HUES6 (cell line): ENCODE measurements at regions not wholly inside any gene's neighbourhood (a gene's known extent, or its start where the extent isn't known, plus 50 kb on each side); places are given as distances from the start of the nearest gene placed in this dataset.

Experiments used
- H3K27ac ChIP-seq: 2 replicates; pipeline ENCODE4 v1.7.0; 2013; ENCODE audit warnings: low read depth, mild to moderate bottlenecking, low read length, inconsistent platforms
- H3K27me3 ChIP-seq: 2 replicates; pipeline ENCODE4 v1.6.1; 2013; ENCODE audit warnings: low read length; ENCODE audit not compliant: control insufficient read depth, insufficient read depth
- H3K36me3 ChIP-seq: 2 replicates; pipeline ENCODE4 v1.6.1; 2013; ENCODE audit warnings: low read length; ENCODE audit not compliant: control insufficient read depth, insufficient read depth
- H3K4me1 ChIP-seq: 2 replicates; pipeline ENCODE4 v1.6.1; 2013; ENCODE audit warnings: low read length; ENCODE audit not compliant: control insufficient read depth, insufficient read depth
- H3K4me3 ChIP-seq: 2 replicates; pipeline ENCODE4 v1.5.1; 2013; ENCODE audit warnings: low read depth, low read length
- H3K9ac ChIP-seq: one replicate; pipeline ENCODE4 v1.6.1; 2013; ENCODE audit warnings: mild to moderate bottlenecking, low read length
- H3K9me3 ChIP-seq: 2 replicates; pipeline ENCODE4 v1.6.1; 2013; ENCODE audit warnings: low read depth, low read length; ENCODE audit not compliant: control insufficient read depth, insufficient read depth

DNA sequence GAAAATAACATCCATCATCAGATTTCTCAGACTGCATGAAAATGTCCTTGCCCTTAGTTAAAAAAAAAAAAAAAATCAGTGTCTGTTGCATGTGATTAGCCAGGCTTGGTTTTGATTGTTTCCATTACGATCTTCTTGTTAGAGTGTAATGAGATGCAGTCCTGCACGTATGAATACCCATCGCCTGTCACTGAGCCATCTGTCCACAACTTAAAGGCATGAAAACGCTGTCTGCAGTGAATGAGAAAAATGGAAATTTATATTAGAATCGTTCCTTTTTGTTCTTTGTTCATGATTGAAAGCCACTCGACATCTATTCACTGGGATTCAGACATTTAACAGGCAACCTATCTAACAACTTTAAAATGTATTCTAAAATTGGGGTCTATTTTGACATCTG lies 521.7 kb upstream of the SPHKAP start:
- Histone ChIP-seq H3K4me3 (no peak overlapping the region), H3K9me3 (no peaks in the 10 kb centered on the region), H3K27me3 (no peaks in the 10 kb centered on the region), H3K4me1 (no peaks in the 10 kb centered on the region), H3K27ac (no peak overlapping the region), H3K36me3 (no peaks in the 10 kb centered on the region), H3K9ac (no peak overlapping the region)

DNA sequence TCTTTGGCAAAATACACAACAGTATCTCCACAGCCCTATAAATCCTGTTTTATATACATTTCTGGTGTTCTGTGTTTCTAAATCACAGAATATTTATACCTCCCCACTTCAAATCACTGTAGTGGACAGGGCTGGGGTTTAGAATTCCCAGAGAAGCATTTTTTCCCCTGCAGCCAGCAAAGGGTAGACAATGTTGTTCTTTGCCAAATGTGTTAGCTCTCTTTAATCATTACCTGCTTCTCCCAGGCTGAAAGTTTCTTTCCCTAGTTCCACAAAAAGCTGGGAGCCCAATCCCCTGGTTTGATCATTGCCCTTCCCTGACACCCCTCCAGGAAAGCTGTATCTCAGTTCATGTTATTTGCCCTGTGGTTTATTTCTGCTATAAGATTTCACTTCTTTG lies 520.0 kb upstream of the SPHKAP start:
- Histone ChIP-seq H3K27ac (no peak overlapping the region), H3K36me3 (no peaks in the 10 kb centered on the region), H3K4me3 (no peak overlapping the region), H3K9me3 (no peaks in the 10 kb centered on the region), H3K9ac (no peak overlapping the region), H3K4me1 (no peaks in the 10 kb centered on the region), H3K27me3 (no peaks in the 10 kb centered on the region)

DNA sequence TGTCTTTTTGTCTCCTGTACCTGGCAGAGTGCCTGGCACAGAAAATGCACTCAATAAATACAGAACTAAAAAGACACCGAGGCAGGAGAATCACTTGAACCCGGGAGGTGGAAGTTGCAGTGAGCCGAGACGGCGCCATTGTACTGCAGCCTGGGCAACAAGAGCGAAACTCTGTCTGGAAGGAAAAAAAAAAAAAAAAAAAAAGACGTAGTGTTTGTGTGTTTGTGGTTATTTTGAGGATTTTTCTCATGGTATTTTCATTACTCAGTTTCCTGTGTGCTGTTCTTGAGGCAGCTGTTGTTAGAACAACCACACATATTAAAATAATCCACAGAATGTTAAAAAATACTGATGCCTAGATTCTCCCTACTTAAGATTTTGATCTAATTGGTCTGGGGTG lies 519.2 kb upstream of the SPHKAP start:
- no peak overlapping the region for H3K9ac ChIP-seq
- no peaks in the 10 kb centered on the region for H3K36me3 ChIP-seq
- no peak overlapping the region for H3K27ac ChIP-seq
- no peak overlapping the region for H3K4me3 ChIP-seq
- H3K9me3 ChIP-seq = no peaks in the 10 kb centered on the region
- H3K27me3 ChIP-seq = no peaks in the 10 kb centered on the region
- no peaks in the 10 kb centered on the region for H3K4me1 ChIP-seq

DNA sequence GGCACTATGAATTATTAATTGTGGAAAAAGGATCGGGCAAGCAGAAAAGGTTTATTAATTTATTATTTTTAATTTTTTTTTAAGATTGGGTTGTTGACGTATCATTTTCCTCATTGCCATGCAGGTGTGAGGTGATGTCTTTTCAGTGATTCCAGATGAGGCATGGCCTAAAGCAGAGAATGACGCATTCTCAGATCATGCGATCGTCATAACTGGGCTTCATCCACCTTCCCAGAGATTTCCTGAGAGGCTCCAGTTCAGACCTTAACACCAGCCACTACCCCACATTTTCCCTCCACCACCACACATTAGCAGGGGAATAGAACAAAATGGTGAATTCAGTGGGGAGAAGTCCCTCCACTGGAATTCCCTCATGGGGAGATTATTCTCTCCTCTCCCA lies 518.4 kb upstream of the SPHKAP start:
- Histone ChIP-seq H3K4me1 (no peaks in the 10 kb centered on the region), H3K36me3 (no peaks in the 10 kb centered on the region), H3K4me3 (no peak overlapping the region), H3K27me3 (no peaks in the 10 kb centered on the region), H3K27ac (no peak overlapping the region), H3K9me3 (no peaks in the 10 kb centered on the region), H3K9ac (no peak overlapping the region)

DNA sequence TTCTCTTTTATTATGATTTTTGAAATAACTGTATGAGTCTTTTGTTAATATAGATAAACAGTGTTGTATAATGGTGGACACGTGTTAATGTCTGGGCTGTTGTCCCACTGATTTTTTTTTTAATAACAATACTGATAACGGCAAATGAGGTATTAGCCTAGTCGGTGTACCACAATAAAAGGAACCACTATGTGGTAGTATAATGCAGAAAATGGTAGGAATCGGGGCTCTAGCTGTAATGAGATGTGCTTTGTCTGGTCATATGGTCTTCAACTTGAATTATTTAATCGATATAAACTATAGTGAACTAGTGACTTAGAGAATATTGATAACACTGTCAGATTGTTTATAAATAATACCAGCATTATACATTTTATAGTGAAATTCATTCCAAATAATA lies 517.9 kb upstream of the SPHKAP start:
- Histone ChIP-seq H3K27me3 (no peaks in the 10 kb centered on the region), H3K27ac (no peak overlapping the region), H3K4me1 (no peaks in the 10 kb centered on the region), H3K4me3 (no peak overlapping the region), H3K36me3 (no peaks in the 10 kb centered on the region), H3K9ac (no peak overlapping the region), H3K9me3 (no peaks in the 10 kb centered on the region)

DNA sequence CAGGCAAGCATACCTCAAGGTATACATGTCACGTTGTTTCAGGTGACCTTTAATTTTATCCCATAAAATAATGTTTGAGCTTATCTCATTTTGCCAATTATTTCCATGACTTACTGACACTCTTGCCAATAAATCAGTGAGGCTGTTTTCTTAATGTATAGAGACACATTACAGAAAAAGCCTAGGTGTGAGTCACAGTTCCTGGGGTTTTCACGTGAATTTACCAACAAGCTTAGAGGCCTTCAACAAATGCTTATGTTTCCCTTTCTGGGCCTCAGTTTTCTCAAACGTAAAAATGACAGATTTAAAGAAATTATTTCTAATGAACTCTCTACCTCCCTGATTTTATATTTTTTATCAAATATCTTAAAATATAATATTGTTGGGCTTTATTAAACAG lies 517.5 kb upstream of the SPHKAP start:
- no peak overlapping the region for H3K9ac ChIP-seq
- no peak overlapping the region for H3K4me3 ChIP-seq
- no peaks in the 10 kb centered on the region for H3K27me3 ChIP-seq
- H3K4me1 ChIP-seq = no peaks in the 10 kb centered on the region
- H3K36me3 ChIP-seq = no peaks in the 10 kb centered on the region
- no peak overlapping the region for H3K27ac ChIP-seq
- no peaks in the 10 kb centered on the region for H3K9me3 ChIP-seq

DNA sequence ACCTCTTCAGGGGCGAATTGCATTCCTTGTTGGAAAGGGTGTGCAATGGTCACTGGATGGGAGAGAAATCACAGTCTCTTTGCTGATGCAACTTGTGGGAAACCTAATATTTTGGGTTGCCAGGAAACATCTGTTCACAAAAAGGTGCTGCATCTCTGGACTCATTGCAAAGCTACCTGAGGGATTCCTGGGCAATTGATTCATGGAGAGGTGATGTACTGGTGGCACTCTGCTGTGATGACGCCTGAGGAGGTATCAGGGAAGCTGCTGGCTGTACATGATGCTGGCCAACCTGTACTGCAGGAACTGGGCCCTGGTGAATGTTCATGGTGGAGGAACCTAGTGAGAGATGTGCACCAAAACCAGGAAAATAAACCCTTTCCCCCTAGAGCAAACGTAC lies 516.0 kb upstream of the SPHKAP start:
- Histone ChIP-seq H3K9me3 (no peaks in the 10 kb centered on the region), H3K36me3 (no peaks in the 10 kb centered on the region), H3K4me1 (no peaks in the 10 kb centered on the region), H3K27ac (no peak overlapping the region), H3K27me3 (no peaks in the 10 kb centered on the region), H3K4me3 (no peak overlapping the region), H3K9ac (no peak overlapping the region)

DNA sequence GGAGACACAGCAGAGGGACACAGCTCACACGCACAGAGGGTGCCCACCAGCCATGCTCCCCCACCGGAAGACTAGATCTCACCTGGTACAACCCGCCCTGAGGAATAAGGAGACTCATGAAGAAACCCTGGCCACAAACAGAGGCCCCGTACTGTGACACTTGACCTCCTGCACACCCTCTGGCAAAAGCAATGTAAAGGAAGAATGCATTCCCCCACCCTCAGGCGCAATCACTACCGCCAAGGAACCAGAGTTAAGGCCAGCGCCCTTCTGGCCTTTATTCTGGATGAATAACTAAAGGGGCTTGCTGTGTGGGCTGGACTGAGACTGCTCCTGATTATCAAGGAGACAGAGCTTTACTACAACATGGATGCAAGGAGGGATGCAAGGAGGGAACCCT lies 509.2 kb upstream of the SPHKAP start:
- Histone ChIP-seq H3K27ac (no peak overlapping the region), H3K9me3 (no peaks in the 10 kb centered on the region), H3K9ac (no peak overlapping the region), H3K4me3 (no peak overlapping the region), H3K36me3 (no peaks in the 10 kb centered on the region), H3K27me3 (no peaks in the 10 kb centered on the region), H3K4me1 (peaks cover 10% of the 10 kb centered on the region)

DNA sequence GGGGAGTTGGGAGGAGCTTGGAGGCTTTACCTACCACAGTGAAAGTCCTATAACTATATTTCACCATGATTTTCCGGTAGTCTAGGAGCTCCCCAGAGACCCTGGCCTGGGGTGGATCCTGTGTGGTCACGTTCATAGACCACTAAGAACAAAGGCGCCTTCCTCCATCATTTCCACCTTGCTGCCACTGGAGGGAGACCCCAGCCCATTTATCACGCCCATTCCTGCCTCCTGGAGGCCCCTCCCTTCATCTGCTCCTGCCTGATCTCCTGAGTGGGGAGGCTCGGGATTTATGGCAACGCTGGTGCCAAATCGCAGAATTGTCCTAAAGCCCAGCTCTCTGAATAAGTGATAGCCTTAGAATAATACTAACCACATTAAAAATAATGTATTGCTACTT lies 507.6 kb upstream of the SPHKAP start:
- no peaks in the 10 kb centered on the region for H3K36me3 ChIP-seq
- no peak overlapping the region for H3K4me3 ChIP-seq
- peaks cover 10% of the 10 kb centered on the region for H3K4me1 ChIP-seq
- no peaks in the 10 kb centered on the region for H3K27me3 ChIP-seq
- no peak overlapping the region for H3K27ac ChIP-seq
- H3K9me3 ChIP-seq = no peaks in the 10 kb centered on the region
- H3K9ac ChIP-seq = no peak overlapping the region

DNA sequence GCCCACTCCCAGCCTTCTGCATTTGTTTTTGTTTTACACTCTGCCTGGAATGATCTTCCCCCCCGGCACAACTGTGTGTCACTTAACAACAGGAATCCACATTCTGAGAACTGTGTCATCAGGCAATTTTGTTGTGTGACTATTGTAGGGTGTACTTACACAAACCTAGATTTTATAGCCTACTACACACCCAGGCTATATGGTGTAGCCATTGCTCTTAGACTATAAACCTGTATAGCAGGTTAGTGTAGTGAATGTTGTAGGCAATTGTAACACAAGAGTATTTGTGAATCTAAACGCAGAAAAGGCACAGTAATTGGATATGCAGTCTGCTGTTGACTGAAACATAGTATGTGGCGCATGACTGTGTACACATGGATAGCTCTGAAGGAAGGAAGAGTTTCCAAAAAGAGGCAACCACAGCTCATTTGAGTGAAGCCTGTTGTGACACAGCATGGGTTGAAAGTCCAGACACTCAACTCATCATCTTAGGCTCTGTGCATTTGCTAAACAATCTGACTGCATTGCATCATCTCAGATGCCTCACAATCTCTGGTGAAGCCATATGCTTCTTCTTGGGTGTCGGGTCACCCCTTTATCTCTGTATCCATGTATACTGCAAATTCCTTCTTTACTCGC lies 506.6 kb upstream of the SPHKAP start:
- no peak overlapping the region for H3K9ac ChIP-seq
- no peak overlapping the region for H3K27ac ChIP-seq
- no peak overlapping the region for H3K4me3 ChIP-seq
- H3K4me1 ChIP-seq = peaks cover 10% of the 10 kb centered on the region
- H3K9me3 ChIP-seq = no peaks in the 10 kb centered on the region
- no peaks in the 10 kb centered on the region for H3K36me3 ChIP-seq
- no peaks in the 10 kb centered on the region for H3K27me3 ChIP-seq

DNA sequence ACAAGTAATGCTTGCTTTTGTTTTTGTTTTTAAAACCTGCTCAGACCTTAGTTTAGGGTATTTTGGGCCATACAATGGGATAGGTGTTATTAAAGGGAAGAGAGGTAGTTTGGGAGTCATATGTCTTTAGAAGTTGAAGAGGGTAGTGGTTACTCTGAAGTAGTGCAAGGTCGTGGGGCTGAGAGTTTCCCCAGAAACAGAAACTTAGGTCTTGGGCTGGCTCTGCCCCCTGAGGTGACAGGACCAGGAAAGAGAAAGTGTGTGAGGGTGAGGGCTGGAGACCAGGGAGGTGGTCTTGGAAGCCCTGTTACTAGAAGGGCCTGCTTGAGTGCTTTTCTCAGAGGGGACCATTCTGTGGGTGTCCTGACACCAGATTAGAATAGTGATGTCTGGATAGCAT lies 500.5 kb upstream of the SPHKAP start:
- H3K36me3 ChIP-seq = no peaks in the 10 kb centered on the region
- no peak overlapping the region for H3K27ac ChIP-seq
- H3K27me3 ChIP-seq = no peaks in the 10 kb centered on the region
- no peak overlapping the region for H3K9ac ChIP-seq
- no peaks in the 10 kb centered on the region for H3K9me3 ChIP-seq
- no peak overlapping the region for H3K4me3 ChIP-seq
- no peaks in the 10 kb centered on the region for H3K4me1 ChIP-seq

DNA sequence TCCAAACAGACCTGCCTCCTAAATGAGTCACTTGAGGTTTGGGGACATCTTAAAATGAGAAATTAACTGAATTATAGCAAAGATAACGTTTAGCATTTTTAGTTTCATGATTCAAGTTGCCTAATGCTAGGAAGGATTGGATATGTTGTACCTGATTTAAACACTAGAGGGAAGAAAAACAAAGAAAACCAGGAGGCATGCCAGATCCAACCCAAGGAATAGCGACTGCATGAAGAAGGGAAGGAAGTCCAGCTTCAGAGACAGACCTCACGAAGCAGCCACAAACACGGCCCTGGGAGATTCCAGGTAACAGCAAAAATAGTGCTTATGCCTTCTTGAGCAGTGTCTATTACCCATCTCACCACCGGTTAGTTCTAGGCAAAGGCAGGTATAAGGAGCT lies 499.9 kb upstream of the SPHKAP start:
- no peaks in the 10 kb centered on the region for H3K27me3 ChIP-seq
- no peaks in the 10 kb centered on the region for H3K36me3 ChIP-seq
- no peak overlapping the region for H3K27ac ChIP-seq
- H3K4me3 ChIP-seq = no peak overlapping the region
- no peaks in the 10 kb centered on the region for H3K9me3 ChIP-seq
- H3K9ac ChIP-seq = no peak overlapping the region
- H3K4me1 ChIP-seq = no peaks in the 10 kb centered on the region
